Limb (tissue), 2 donors: ENCODE measurements at regions not wholly inside any gene's neighbourhood (a gene's known extent, or its start where the extent isn't known, plus 50 kb on each side); places are given as distances from the start of the nearest gene placed in this dataset.

Experiments used
- DNase-seq, 2 donors: peaks; one replicate each; pipeline ENCODE4 v3.0.0-alpha.2; 2016; ENCODE audit errors: extremely low spot score in 2 of 2

DNA sequence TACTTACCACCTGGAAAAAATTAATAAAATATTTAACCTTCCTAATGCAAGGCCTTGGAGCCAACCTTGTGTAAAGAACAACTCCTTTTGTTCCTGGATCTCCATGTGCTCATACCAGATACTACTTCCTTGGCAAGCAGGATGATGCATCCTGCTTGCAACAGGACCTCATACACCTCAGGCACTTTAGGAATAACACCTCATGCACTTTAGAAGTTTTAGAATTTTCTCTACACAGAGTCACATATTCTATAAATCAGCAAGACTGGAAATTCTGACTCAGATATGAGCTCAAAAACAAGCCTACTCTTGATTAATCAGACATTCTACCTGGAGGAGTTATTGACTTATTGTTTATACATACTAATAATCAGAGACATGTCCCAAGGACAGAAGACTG lies 209.6 kb upstream of the CDH10 start:
- DNase-seq = no peak

DNA sequence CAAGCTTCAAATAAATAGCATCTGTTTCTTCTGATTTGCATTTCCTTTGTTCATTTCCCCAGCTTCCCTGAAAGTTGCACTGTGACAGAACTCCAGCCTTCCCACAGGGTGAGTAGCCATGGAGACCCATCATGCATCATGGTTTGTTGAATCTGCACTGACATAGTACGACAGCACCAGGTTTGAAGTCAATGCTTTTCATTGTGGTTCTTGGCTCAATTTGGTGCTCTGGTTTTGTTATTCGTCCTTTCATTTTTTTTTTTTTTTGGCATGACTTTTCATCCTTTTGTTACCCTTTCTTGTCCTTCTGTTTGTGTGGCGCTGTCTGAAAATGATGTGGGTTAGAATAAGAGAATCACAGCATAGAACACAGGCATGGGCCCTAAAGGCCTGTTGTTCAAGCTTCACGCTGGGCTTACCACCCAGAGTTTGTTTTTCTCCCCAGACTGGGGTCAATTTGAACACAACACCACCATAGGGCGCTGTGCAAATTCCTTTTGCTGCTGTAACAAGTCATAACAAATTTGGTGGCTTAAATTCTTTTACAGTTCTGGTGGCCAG lies 206.2 kb upstream of the CDH10 start:
- DNase-seq = no peak

DNA sequence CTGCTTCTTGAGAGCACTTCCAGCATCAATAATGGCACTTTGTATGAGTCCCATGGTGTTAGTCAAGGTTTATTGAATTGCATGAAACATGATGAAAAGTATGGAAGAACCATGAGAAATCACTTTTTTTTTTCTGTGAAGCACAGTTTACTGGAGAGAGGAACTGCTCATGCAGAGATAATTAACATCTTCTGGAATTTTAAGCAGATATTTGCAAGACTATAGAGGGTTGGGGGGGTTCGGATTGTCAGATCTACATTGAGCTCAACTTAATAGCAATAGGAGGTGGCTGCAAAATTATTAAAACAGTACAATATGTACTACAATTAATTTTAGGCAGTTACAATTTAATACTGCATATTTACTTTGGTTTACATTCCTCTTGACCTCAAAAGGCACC lies 204.4 kb upstream of the CDH10 start:
- DNase-seq = no peak

DNA sequence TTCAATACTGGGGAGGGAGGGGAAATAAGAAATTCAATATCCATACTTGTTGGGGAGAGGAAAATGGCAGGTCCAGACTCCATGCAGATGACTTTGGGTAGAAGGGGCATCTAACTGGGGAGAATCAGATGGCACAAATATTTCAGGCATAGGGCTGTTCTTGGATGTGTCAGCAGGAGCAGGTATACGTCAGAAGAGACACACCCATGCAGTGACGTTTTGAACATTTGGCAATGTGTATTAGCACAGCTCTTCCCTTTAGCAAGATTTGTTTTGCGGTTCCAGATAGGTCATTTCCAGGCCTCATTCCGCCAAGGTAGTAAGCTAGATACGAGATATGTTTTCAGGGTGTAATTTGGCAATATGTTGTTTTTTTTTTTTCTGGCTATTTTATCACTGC lies 187.2 kb upstream of the CDH10 start:
- DNase-seq = no peak

DNA sequence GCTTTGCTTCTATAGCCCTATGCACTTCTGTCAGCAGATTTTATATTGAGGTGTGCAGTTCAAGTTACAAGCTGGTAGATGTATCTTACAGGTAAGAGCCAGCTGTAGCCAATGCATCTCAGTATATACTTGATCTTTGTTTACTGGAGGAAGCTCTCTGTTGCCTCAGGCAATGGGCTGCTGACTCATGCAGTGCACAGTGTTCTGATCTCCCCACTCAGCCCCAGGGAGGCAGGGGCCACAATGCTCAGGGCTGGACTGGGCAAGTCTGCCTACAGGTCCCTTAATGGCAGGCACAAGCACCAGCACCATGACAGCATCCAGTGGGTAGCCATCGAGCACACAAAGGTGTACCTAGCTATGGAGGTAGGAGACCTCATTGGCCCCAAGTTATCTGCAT lies 178.8 kb upstream of the CDH10 start:
- no peak for DNase-seq

DNA sequence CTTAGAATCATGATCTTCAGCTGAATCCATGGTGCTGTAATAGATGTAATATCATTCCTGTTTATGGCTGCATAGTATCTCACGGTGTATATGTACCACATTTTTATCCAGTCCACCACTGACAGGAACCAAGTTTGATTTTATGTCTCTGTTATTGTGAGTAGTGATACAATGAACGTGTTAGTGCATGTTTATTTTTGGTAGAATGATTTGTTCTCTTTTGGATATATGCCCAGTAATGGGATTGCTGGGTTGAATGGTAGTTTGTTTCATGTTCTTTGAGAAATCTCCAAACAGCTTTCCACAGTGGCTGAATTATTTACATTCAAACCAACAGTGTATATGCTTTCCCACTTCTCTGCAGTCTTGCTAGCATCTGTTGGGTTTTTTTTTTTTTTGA lies 175.1 kb upstream of the CDH10 start:
- DNase-seq = no peak

DNA sequence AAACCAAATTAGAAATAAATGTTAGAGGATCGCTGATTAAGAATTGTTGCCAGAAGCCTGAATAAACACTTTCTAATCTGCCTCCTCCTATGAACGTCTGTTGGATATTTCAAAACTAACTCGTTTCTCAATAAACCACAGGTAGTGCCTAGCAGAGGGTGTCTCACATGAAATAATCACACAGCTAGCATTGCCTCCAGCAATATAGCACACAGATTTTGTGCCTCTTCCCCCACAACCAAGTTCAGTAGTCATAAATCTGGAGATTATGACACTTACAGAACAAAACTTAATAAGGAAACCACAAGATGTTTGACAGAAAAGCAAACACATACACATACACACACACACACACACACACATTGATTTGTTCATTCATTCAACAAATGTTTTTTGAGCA lies 173.2 kb upstream of the CDH10 start:
- DNase-seq = no peak

DNA sequence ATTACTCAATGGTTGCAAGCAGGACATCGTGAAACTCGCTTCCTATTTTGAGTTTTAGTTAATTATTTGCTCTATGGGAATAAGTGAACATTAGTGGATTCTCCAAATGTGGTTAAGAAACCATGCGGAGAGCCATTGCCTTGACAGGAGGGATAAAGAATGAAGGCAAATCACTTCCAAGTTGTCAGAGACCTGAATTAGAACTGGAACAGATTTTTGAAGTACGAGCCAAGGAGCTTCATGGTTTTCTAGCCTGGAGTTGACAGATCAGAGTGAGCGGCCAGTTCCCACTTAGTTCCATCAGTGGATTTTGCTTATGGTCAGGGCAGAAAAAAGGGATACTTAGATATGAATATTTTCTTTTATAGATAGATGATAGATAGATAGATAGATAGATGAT lies 171.4 kb upstream of the CDH10 start:
- DNase-seq = no peak

DNA sequence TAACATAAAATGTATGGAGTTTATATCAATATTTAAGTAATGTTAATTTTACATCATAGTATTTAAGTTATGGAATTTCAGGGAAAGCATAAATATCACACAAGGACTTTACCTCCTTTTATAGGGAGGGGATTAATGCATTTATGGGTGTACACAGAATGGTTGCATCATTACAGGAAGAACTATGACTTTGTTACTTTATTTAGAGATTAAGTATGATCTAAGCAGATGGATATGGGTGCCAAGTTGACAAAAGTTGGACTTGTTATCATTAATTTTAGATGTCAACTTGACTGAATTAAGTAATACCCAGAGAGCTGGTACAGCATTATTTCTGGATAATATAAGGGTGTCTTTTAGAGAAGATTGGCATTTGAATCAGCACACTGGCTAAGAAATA lies 160.5 kb upstream of the CDH10 start:
- no peak for DNase-seq

DNA sequence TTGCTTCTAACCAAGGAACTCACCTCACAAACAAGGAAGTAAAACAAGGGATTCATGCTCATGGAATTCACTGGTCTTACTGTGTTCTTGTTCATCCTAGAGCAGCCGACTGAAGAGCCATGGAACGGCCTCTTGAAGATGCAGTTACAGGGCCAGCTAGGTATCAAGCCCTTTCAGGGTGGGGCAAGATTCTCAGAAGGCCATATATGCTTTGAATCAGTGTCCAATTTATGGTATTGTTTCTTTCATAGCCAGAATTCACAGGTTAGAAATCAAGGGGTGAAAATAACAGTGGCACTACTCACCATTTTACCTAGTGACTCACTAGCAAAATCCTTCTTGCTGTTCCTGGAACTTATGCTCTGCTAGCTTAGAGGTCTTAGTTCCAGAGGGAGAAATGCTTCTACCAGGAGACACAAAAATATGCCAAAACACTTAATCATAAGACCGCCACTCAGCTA lies 159.5 kb upstream of the CDH10 start:
- DNase-seq = no peak

DNA sequence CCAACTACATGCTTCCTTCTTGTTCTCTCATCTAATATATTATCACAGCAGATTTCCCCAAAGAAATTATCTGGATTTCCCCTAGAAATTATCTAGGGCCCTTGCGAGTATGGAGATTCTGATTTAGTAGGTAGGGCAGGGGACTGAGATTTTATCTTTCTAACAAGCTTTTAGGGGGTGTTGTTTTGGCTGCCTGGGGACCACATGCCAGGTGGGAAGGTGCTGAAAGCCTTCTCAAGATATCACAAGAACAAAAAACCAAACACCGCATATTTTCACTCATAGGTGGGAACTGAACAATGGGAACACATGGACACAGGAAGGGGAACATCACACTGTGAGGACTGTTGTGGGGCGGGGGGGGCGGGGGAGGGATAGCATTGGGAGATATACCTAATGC lies 146.5 kb upstream of the CDH10 start:
- DNase-seq = no peak

DNA sequence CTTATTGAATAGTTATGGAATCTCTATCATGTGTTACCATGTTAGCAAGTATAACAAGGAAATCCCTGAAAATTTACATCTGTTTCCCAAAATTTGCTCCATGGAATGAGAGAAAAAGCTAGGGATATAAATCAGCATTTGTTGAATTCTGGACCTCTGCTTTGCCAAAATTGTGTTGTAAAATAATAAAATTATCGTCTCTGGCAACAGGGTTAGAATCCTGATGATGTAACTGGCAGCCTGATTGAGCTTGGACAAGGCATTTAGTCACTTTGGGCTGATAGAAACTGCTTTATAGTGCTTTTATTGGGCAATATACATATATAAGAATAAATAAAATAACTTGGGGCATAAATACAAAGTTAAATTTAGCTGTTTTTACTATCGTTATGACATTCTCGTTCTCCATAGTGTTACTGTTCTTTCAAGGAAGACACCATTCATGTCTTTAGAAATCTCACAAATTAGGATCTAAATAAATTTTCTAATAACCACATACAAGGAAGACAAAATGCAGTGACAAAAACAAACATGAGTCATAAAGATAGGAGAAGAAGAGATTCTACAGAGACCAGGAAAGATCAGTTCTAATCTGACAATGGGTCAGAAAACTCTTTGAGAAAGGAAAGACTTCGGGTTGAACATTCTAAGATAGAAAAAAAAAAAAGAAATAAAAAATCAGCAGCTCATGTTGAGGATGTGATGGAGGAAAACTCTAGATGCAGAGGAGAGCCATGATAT lies 145.0 kb upstream of the CDH10 start:
- DNase-seq = no peak

DNA sequence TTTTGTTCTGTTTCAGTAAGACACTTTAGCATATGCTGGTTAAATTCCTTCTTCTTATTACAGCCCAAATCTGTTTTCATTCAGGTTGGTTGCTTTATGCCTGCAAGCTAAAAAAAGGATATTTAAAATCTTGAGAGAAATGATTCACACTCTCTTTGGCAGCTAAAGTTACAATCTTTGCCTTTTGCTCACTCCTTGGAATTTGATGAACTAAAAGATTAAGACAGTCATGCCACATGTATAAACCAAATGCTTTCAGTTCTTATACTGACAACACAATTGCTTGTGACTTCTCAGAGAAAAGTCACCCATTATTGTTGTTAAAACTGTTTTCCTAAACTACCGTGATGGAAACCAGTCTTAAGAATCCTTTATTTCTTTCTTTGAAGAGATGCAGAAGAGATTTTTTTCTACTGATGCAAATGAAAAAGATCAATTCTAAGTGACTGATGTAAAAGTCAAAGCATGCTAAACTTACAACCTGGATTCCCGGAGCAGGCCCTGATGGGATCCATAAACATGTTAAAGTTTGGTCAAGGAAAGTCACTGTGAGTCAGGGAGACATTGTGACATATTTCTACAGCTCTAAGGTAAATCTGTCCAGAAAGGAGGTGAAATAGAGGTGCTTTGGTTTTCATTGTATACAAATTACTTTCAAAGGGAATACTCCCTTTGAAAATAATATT lies 144.2 kb upstream of the CDH10 start:
- no peak for DNase-seq

DNA sequence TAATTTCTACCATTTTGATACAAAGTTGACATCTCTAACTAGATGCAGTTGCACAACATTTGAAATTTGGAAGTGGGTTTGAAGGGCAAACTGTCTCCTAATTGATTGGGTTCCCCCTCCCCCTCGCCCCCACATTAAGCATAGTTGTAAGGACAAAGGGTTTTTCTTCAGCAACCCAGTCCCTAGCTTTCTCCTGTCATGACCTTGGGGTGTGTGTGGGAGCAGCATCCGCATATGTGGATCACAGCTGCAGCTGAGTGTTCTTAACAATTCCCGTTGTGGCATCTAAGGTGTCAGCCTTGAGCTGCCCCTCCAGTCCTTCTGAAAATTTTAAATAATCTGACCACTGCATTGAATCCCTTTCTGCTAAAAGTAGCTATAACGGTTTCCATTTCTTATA lies 141.3 kb upstream of the CDH10 start:
- DNase-seq = no peak

DNA sequence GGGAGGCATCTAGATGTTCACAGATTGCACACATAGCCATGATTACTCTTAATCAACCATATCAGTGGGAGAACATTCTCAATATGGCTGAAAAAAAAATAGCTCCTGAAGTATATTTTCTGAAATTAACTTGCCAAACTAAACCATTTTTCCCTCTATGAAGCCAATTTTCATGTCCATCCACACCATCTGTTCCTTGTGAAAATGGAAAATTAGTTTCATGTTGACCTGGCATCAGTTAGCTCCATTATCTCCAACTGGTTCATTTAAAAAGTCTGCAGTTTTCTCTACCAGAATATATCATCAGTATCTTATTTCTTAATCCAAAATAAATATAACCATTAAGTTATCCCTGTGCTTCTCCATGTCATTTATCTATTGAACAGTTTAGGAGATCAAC lies 138.8 kb upstream of the CDH10 start:
- DNase-seq = no peak

DNA sequence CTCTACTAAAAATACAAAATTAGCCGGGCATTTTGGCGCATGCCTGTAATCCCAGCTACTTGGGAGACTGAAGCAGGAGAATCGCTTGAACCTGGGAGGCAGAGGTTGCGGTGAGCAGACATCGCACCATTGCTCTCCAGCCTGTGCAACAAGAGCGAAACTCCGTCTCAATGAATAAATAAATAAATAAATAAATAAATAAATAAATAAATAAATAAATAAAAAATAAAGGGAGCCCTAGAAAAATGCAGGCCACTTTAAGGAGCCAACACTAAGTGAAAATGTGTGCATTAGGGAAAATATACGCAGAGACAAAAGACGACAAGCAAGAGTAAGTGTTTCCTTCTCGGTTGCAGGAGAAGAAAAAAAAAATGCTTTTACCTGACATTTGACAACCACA lies 132.6 kb upstream of the CDH10 start:
- no peak for DNase-seq

DNA sequence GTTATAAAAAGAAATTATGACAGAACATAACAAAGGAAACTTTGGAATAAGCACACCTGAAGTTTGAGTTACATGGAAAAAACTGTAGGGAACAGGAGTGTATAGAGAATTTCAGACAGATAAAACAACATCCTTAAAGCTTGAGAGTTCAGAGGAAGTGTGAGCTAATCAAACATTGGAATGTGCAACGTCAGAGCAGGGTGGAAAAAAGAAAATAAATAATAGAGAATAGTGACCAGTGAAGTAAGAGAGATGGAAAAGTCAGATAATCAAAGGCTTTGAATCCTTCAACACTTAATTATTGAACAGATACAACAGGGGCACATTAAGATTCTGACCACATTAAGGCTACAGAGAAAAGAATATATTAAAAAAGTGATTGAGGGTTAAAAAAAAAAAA lies 128.5 kb upstream of the CDH10 start:
- no peak for DNase-seq

DNA sequence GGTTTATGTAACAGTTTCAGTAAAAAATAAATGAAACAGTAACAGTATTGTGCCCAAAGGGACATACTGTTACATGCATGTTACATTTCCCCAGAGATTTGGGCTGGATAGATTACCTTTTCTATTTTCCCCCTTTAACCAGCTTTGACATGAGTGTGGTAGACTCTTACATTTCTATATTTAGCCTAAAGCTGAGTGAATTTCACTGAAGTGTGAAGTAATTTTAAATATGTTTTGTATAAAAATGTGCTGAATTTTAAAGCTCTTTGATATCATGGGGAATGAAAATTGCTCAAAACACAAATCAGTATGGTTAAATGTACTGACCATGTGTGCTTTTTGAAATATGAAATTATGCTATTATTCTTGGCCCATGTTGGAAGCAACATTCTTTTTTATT lies 122.3 kb upstream of the CDH10 start:
- no peak for DNase-seq

DNA sequence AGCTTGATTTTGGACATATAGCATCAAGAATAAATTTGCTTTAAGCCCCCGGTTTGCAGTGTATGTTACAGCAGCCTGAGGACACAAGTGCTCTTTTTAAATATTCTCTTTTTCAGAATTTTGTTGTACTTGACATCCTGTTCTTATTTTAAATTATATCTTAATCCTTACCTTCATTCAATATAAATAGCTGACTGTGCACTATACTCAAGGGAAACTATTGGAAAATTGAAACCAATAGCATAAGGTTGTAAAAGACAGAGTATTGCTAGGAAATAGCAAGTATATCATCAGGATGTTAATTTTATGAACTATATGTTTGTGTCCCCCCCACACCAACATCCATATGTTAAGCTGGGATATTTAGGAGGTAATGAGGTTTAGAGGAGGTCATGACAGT lies 120.4 kb upstream of the CDH10 start:
- no peak for DNase-seq

DNA sequence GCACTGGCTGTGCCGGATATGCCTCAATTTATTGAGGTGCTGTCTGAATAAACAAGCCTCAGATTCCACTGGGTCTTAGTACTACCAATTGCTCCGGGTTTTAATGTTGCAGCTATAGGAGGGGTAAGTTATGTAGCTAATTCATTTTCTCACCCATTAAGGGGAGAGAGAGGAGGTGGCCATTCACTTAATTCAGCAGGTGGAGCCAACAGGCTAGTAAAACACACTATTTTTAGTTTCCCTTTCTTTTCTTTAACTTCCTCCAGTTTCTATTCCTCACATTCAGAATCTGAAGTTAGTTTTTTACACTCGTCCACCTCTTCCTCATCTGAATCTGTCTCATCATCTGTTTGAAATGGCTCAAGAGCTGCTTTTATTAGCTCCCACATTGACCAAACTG lies 105.6 kb upstream of the CDH10 start:
- DNase-seq = no peak

DNA sequence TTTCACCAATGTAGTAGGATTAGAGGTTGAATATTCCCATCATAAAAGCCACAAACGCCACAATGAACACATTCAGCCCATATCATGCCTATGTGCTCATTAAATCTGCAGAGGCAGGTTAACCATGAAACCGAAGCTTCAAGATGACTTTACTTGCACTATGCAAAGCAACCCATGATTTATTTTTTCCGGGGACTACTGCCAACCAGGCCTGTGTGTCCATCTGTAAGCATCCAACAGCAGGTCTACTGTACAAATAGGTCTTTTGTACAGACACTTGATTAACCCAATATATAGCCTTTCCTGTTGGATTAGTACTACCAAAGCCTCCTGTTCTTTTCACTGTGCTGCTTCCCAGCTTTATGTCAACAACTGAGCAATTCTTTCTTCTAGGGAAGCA lies 104.9 kb upstream of the CDH10 start:
- no peak for DNase-seq

DNA sequence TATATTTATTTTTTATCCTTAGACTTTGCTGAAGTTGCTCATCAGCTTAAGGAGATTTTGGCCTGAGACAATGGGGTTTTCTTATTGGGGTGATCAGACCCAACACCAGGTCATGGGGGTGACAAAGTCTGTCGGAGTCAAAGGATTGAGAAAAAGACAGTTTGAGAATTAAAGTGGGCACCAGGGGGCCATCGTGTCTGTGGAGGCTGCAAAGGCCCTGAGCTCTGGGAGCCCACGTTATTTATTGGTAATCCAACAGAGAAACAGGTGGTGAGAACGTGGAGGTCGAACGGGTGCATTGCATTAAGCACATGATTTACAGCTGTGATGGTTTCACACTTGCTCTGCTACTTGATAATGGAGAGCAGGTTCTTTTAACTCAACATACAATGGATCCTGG lies 102.5 kb upstream of the CDH10 start:
- no peak for DNase-seq

DNA sequence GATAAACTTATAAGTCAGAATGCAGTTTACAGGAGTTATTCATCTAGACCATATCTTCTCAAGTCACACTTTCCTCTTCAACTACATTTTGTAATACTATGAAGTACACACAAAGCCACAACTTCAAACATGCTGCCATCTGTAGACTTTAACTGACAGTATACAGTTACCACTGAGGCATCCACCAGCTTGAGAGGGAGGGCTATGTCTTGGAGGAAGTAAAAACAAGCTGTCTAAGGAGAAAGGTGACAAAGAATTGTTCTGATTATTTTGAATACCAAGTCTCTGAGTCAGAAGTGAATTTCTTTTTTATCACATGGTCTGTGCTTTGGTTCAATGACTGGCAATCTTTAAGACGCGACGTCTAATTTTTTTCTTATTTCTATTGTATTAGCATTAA lies 97.6 kb upstream of the CDH10 start:
- no peak for DNase-seq
